PC-9 (cell line): ENCODE measurements at regions not wholly inside any gene's neighbourhood (a gene's known extent, or its start where the extent isn't known, plus 50 kb on each side); places are given as distances from the start of the nearest gene placed in this dataset.

Experiments
- BruUV-seq: library from RNA; stranded (reverse); fragments of 400-500 nt; replicated peaks from 2 replicates; lab custom pipeline; 2021; lab: Mats Ljungman, UMichigan
- CTCF ChIA-PET: fragments of 300-600 bp; sonication (Branson Sonifier 250); formaldehyde crosslinking; loops from one replicate; lab custom pipeline; 2022; ENCODE audit warnings: antibody characterized with exemption; lab: Charles Lee
- POLR2A ChIA-PET: fragments of 300-600 bp; sonication (Branson Sonifier 250); formaldehyde crosslinking; loops from one replicate; lab custom pipeline; 2022; ENCODE audit warnings: antibody characterized with exemption; ENCODE audit not compliant: unreplicated experiment; lab: Charles Lee
- DNase-seq, 2 experiments: peaks; one replicate each; pipeline versions ENCODE4 v3.0.0 to v3.0.0-alpha.2; 2015 to 2022; ENCODE audit warnings: mixed read lengths in 1 of 2
- H2AFZ ChIP-seq: fragments of 200-600 bp; sonication (generic); 2 replicates; pipeline ENCODE4 v1.8.1; 2017; ENCODE audit warnings: antibody characterized with exemption
- H3F3A ChIP-seq: fragments of 200-600 bp; sonication (generic); 2 replicates; pipeline ENCODE4 v1.8.1; 2017; ENCODE audit warnings: antibody characterized with exemption, mild to moderate bottlenecking, low read depth; ENCODE audit not compliant: insufficient read depth
- H3K27ac ChIP-seq: fragments of 200-600 bp; sonication (generic); 2 replicates; pipeline ENCODE4 v1.6.1; 2016; ENCODE audit warnings: mixed run types
- H3K27me3 ChIP-seq: fragments of 200-600 bp; sonication (generic); 2 replicates; pipeline ENCODE4 v1.6.1; 2016; ENCODE audit warnings: low read depth, mixed run types; ENCODE audit not compliant: insufficient read depth
- H3K36me3 ChIP-seq: fragments of 200-600 bp; sonication (generic); 2 replicates; pipeline ENCODE4 v1.6.1; 2016; ENCODE audit warnings: low read depth, mixed run types
- H3K4me1 ChIP-seq: fragments of 200-600 bp; sonication (generic); replicated peaks from 2 replicates; pipeline ENCODE4 v1.6.1; 2016; ENCODE audit warnings: mixed run types; ENCODE audit not compliant: insufficient read depth
- H3K4me2 ChIP-seq: fragments of 200-600 bp; sonication (generic); 2 replicates; pipeline ENCODE4 v1.6.1; 2017; ENCODE audit warnings: mixed run types
- H3K4me3 ChIP-seq: fragments of 200-600 bp; sonication (generic); 2 replicates; pipeline ENCODE4 v1.6.1; 2016; ENCODE audit warnings: mixed run types
- H3K79me2 ChIP-seq: fragments of 200-600 bp; sonication (generic); 2 replicates; pipeline ENCODE4 v1.6.1; 2017; ENCODE audit warnings: low read depth, mixed run types
- H3K9me2 ChIP-seq: fragments of 200-600 bp; sonication (generic); 2 replicates; pipeline ENCODE4 v1.8.1; 2017; ENCODE audit warnings: mild to moderate bottlenecking; ENCODE audit not compliant: insufficient read depth
- H3K9me3 ChIP-seq: fragments of 200-600 bp; sonication (generic); 2 replicates; pipeline ENCODE4 v1.8.1; 2016; ENCODE audit warnings: low read depth; ENCODE audit not compliant: insufficient read depth
- H4K20me1 ChIP-seq: fragments of 200-600 bp; sonication (generic); 2 replicates; pipeline ENCODE4 v1.8.1; 2017; ENCODE audit not compliant: insufficient read depth
- EZH2 ChIP-seq: fragments of 200-600 bp; sonication (generic); IDR thresholded peaks from 2 replicates; pipeline ENCODE4 v1.8.0; 2017; ENCODE audit warnings: antibody characterized with exemption, low read depth
- intact Hi-C: fragments of 100-400 bp; cut with micrococcal nuclease; formaldehyde crosslinking; loops from one replicate; pipeline ENCODE4 v1.10.0; 2022; ENCODE audit not compliant: unreplicated experiment
- TF ChIP-seq, protein P1 (sequence below): fragments of 200-600 bp; sonication (generic); conservative IDR thresholded peaks from 2 replicates; pipeline ENCODE4 v1.6.1; 2017; ENCODE audit warnings: mixed run types, antibody characterized with exemption, mild to moderate bottlenecking, moderate library complexity

DNA sequence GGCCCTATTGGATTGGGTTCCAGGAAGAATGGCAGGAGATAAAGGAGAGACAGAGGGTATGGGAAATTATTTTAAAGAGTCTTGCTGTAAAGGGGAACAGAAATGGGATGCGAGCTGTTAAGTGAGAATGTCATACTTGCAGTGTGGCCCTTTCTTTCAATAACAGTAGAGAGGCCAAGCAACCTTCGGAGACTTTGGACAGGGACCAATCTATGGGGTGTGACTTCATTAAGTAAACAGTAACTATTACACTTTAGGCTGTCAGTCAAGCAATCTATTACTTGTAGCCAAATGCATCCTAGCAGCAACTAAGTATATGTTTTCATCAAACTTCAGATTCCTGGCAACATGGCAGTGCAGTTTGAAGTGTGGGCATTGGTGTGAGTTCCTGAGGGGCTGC, 376.2 kb upstream of the LARGE1 start:
- Histone ChIP-seq H3K4me2 (no peak overlapping the region), H3K9me2 (no peaks in the 10 kb centered on the region), H3K4me1 (no peaks in the 10 kb centered on the region), H2AFZ (no peak overlapping the region), H3K36me3 (no peaks in the 10 kb centered on the region), H3K27me3 (peaks cover 7% of the 10 kb centered on the region; the same call in 1 of the 2 replicates), H3K79me2 (no peaks in the 10 kb centered on the region), H3K9me3 (no peaks in the 10 kb centered on the region), H3F3A (no peaks in the 10 kb centered on the region), H4K20me1 (no peaks in the 10 kb centered on the region), H3K27ac (no peak overlapping the region), H3K4me3 (no peak overlapping the region)
- no peak for TF ChIP-seq EZH2
- TF ChIP-seq, protein P1, sequence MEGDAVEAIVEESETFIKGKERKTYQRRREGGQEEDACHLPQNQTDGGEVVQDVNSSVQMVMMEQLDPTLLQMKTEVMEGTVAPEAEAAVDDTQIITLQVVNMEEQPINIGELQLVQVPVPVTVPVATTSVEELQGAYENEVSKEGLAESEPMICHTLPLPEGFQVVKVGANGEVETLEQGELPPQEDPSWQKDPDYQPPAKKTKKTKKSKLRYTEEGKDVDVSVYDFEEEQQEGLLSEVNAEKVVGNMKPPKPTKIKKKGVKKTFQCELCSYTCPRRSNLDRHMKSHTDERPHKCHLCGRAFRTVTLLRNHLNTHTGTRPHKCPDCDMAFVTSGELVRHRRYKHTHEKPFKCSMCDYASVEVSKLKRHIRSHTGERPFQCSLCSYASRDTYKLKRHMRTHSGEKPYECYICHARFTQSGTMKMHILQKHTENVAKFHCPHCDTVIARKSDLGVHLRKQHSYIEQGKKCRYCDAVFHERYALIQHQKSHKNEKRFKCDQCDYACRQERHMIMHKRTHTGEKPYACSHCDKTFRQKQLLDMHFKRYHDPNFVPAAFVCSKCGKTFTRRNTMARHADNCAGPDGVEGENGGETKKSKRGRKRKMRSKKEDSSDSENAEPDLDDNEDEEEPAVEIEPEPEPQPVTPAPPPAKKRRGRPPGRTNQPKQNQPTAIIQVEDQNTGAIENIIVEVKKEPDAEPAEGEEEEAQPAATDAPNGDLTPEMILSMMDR = no peak
- ChIA-PET POLR2A (no interaction called here), CTCF (no interaction called here)
- DNase-seq = no peak
- intact Hi-C loops = no loop called here
- no TSS peak for BruUV-seq

DNA sequence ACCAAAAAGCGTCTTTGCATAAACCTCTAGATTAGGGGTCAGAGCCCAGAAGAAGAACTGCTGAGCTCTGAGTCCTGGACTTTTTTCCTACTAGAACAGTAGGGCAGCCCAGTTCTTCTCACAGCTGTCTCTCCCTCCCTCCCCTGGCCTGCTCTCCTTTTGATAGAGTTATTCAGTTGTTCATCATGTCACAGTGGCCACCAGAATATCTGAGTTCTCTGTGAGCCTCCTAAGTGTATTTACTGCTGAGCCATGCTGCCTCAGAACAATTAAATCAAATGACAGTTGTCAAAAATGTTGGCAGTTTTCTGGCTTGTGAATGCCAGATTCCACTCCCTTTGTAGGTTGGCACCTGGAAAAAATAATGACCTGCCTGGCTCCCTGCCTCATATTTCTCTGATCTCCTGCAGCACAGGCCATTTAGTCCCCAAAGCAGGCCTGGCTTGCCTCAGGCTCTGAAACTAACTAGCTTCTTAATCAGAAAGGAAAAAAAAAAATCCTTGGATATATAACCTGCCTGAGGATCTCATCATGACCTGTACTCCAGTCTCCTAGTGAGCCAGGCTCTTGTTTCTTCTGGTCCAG, 377.4 kb upstream of the LARGE1 start:
- H3K9me3 ChIP-seq = no peaks in the 10 kb centered on the region
- H4K20me1 ChIP-seq = no peaks in the 10 kb centered on the region
- H3K36me3 ChIP-seq = no peaks in the 10 kb centered on the region
- no peaks in the 10 kb centered on the region for H3K4me1 ChIP-seq
- no peak overlapping the region for H3K4me2 ChIP-seq
- H3K9me2 ChIP-seq = no peaks in the 10 kb centered on the region
- no peak overlapping the region for H3K4me3 ChIP-seq
- no peaks in the 10 kb centered on the region for H3F3A ChIP-seq
- TF ChIP-seq, protein P1 = no peak
- TF ChIP-seq EZH2 = no peak
- no peak for DNase-seq
- no peaks in the 10 kb centered on the region for H3K79me2 ChIP-seq
- BruUV-seq = no TSS peak
- no peak overlapping the region for H2AFZ ChIP-seq
- ChIA-PET CTCF (no interaction called here), POLR2A (no interaction called here)
- H3K27me3 ChIP-seq = no peaks in the 10 kb centered on the region
- intact Hi-C loops = no loop called here
- H3K27ac ChIP-seq = no peak overlapping the region

DNA sequence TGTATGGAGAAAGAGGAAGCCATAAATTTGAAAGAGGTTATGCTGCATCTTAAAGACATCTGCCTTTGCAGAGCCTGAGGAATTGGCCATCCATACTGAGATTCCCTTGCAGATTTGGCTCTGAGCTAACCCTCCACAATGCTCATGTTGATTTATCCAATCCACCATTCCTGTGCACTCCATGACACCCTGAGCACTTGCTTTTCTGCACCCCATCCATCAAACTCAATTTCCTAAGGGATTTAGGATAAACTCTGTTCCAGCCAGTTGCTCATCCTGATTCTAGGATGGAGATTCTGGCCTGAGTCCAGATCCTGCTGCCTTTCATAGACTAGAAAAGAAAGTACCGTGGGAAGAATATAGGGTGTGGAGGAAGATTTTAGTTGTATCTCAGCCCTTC, 379.2 kb upstream of the LARGE1 start:
- intact Hi-C loops = no loop called here
- DNase-seq = no peak
- Histone ChIP-seq H3K4me2 (no peak overlapping the region), H3K36me3 (no peaks in the 10 kb centered on the region), H3F3A (no peaks in the 10 kb centered on the region), H3K4me3 (no peak overlapping the region), H3K27ac (no peak overlapping the region), H2AFZ (no peak overlapping the region), H3K9me2 (no peaks in the 10 kb centered on the region), H3K4me1 (no peaks in the 10 kb centered on the region), H3K9me3 (no peaks in the 10 kb centered on the region), H3K79me2 (no peaks in the 10 kb centered on the region), H4K20me1 (no peaks in the 10 kb centered on the region), H3K27me3 (no peaks in the 10 kb centered on the region)
- ChIA-PET POLR2A (no interaction called here), CTCF (no interaction called here)
- BruUV-seq = no TSS peak
- TF ChIP-seq, protein P1 = no peak
- no peak for TF ChIP-seq EZH2
